Brain microvascular endothelial cell (primary cell): ENCODE measurements at regions not wholly inside any gene's neighbourhood (a gene's known extent, or its start where the extent isn't known, plus 50 kb on each side); places are given as distances from the start of the nearest gene placed in this dataset.
A peak's percentile ranks its signal among the peaks of the same experiment; 100 is the strongest.

Experiments
- DNase-seq: peaks from one replicate; pipeline ENCODE4 v3.0.0-alpha.2; 2020
- H3K27ac ChIP-seq: fragments of 250-450 bp; sonication (Bioruptor Pico); 2 replicates; pipeline ENCODE4 v1.5.1; 2020; ENCODE audit warnings: mild to moderate bottlenecking, moderate library complexity
- H3K27me3 ChIP-seq: fragments of 250-450 bp; sonication (Bioruptor Pico); replicated peaks from 2 replicates; pipeline ENCODE4 v1.5.1; 2020; ENCODE audit warnings: mild to moderate bottlenecking
- H3K36me3 ChIP-seq: fragments of 250-450 bp; sonication (Bioruptor Pico); replicated peaks from 2 replicates; pipeline ENCODE4 v1.5.1; 2020; ENCODE audit warnings: mild to moderate bottlenecking
- H3K4me3 ChIP-seq: 2 replicates; pipeline ENCODE4 v1.5.1; 2011; ENCODE audit warnings: low read depth, mild to moderate bottlenecking, control low read depth, low read length, moderate library complexity
- in situ Hi-C: cut with HindIII; loops from 2 replicates; pipeline ENCODE4 v1.10.0; 2017; ENCODE audit warnings: low sequenced_read_pairs, low pct_ligation_motif_present
- TF ChIP-seq, protein P1 (sequence below): IDR thresholded peaks from 2 replicates; pipeline ENCODE4 v1.5.1; 2011; ENCODE audit warnings: low read depth, mild to moderate bottlenecking, moderate library complexity, low read length, control low read depth, inconsistent platforms; ENCODE audit errors: missing control alignments

DNA sequence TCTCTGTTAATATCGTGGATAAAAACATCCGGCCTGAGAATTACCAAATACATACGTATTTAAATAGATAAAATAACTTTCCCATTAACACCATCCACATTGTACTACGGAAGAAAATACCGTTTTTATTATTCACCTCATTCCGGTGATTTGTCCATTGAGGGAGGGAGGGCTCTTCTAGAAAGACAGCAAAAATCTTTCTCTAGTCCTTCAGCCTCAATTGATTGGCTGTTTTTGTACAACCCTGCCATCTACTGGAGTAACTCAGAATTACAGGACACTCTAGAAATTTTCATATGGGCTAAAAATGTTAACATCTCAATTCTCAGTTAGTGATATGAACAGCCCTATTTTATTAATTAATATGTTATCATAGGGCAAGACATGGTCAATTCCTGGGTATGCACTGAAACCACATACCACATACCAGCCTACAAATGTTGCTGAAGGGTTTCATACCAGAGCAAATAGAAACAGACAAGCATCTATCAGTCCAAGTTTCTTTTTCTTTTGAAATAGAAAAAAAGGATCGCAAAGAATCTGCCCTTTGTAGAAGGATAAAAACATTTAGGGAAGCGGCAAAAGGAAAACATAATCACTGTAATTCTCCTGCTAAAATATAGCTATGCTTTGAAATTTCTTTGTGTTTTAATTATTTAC is 55.8 kb upstream of the CDCA7L start:
- Histone ChIP-seq H3K27me3 (no peaks in the 10 kb centered on the region), H3K4me3 (no peak overlapping the region), H3K27ac (peak overlapping the region; percentile 15), H3K36me3 (no peaks in the 10 kb centered on the region)
- DNase-seq = peak; percentile 67
- TF ChIP-seq, protein P1, sequence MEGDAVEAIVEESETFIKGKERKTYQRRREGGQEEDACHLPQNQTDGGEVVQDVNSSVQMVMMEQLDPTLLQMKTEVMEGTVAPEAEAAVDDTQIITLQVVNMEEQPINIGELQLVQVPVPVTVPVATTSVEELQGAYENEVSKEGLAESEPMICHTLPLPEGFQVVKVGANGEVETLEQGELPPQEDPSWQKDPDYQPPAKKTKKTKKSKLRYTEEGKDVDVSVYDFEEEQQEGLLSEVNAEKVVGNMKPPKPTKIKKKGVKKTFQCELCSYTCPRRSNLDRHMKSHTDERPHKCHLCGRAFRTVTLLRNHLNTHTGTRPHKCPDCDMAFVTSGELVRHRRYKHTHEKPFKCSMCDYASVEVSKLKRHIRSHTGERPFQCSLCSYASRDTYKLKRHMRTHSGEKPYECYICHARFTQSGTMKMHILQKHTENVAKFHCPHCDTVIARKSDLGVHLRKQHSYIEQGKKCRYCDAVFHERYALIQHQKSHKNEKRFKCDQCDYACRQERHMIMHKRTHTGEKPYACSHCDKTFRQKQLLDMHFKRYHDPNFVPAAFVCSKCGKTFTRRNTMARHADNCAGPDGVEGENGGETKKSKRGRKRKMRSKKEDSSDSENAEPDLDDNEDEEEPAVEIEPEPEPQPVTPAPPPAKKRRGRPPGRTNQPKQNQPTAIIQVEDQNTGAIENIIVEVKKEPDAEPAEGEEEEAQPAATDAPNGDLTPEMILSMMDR = peak; percentile 64
- in situ Hi-C loops = no loop called here

DNA sequence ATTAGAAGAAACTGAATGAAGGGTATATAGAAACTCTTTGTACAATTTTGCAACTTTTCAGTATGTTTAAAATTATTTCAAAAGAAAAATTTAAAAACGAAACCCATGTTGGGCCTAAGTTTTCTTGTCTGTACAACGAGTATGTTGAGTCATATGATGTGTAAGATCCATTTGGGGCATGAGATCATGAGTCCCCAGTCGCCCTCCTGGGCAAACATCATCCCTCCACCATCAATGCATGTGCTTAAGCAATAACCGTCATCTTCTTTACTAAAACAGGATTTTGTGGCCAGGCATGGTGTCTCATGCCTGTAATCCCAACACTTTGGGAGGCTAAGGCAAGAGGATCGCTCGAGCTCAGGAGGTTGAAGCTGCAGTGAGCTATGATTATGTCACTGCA is 54.2 kb upstream of the CDCA7L start:
- Histone ChIP-seq H3K36me3 (no peaks in the 10 kb centered on the region), H3K4me3 (no peak overlapping the region), H3K27ac (no peak overlapping the region), H3K27me3 (no peaks in the 10 kb centered on the region)
- TF ChIP-seq, protein P1 = no peak
- in situ Hi-C loops = no loop called here
- DNase-seq = peak; percentile 7

DNA sequence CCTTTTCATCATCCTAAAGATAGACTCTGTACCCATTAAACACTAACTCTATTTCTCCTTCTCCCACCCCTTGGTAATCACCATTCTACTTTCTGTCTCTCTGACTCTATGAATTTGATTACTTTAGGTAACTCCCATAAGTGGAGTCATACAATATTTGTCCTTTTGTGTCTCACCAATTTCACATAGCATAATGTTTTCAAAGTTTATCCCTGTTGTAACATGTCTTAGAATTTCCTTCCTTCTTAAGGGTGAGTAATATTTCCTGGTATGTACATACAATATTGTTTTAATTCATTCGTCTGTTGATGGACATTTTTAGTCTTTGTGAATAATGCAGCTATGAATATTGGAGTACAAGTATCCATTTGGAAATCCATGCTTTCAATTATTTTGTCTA is 50.9 kb upstream of the CDCA7L start:
- no peaks in the 10 kb centered on the region for H3K27me3 ChIP-seq
- in situ Hi-C loops = no loop called here
- H3K4me3 ChIP-seq = no peak overlapping the region
- TF ChIP-seq, protein P1 = no peak
- DNase-seq = no peak
- H3K36me3 ChIP-seq = no peaks in the 10 kb centered on the region
- H3K27ac ChIP-seq = no peak overlapping the region
